ENCODE measurements at regions not wholly inside any gene's neighbourhood (a gene's known extent, or its start where the extent isn't known, plus 50 kb on each side); places are given as distances from the start of the nearest gene placed in this dataset.

- ATAC-seq (no peak), FAIRE-seq (no peak), DNase-seq (ENCODE audit: low read depth, low spot score) (no peak)
- no peaks in the 10 kb centered on the region for H3K9me3 ChIP-seq (replicated peaks; ENCODE audit: control insufficient read depth, insufficient read depth, low read length)
- H3K27ac ChIP-seq (ENCODE audit: control insufficient read depth, insufficient read depth), result no peak overlapping the region
- no peaks in the 10 kb centered on the region for H4K20me1 ChIP-seq (ENCODE audit: control insufficient read depth, insufficient read depth)
- ChIA-PET CTCF (no interaction called here), RAD21 (ENCODE audit: unreplicated experiment) (no interaction called here), POLR2A (no interaction called here), SMC1A (ENCODE audit: uncharacterized antibody, unreplicated experiment) (interaction anchor here (0.5 to 0.8 kb wide), 2 partner anchors 14 to 1075 kb away, joined by 3 read pairs; no protein-coding TSS in a partner anchor)
- H3K4me3 ChIP-seq, result no peak overlapping the region
- BruUV-seq (replicated peaks), result no TSS peak
- WGBS (ENCODE audit: insufficient coverage, insufficient replicate concordance, low lambda C conversion rate, missing lambda C conversion rate), result 29% methylated on average over 13 of the region's 13 CpGs
- no peaks in the 10 kb centered on the region for H3K79me2 ChIP-seq (ENCODE audit: control insufficient read depth, insufficient read depth, low read length)
- intact Hi-C loops (cut with micrococcal nuclease; ENCODE audit: unreplicated experiment), result no loop called here
- no peaks in the 10 kb centered on the region for H3K4me1 ChIP-seq (ENCODE audit: control insufficient read depth, insufficient read depth, low read length)
- H2AFZ ChIP-seq (ENCODE audit: control insufficient read depth, low read depth, low read length), result no peak overlapping the region
- H3K36me3 ChIP-seq (ENCODE audit: control insufficient read depth in 2 of 2, insufficient read depth in 2 of 2, low read length in 1 of 2), result no peaks in the 10 kb centered on the region
- no peak overlapping the region for H3K4me2 ChIP-seq (ENCODE audit: control insufficient read depth, insufficient read depth)
- H3K27me3 ChIP-seq (replicated peaks in 1 of 2; ENCODE audit: control insufficient read depth in 2 of 2, insufficient read depth in 2 of 2, low read length in 1 of 2), result no peaks in the 10 kb centered on the region; a peak in 1 of 4 replicates
- in situ Hi-C loops (cut with MboI), result no loop called here
- no peak overlapping the region for H3K9ac ChIP-seq (ENCODE audit: control insufficient read depth, insufficient read depth, low read length)
- TF ChIP-seq BCLAF1 (IDR thresholded peaks at IDR 0.05), result no peak
- TF ChIP-seq ASH2L (IDR thresholded peaks at IDR 0.05; ENCODE audit: borderline replicate concordance, low read depth), result no peak
- TF ChIP-seq BACH1 (IDR thresholded peaks at IDR 0.05; ENCODE audit: borderline replicate concordance), result no peak
- TF ChIP-seq CEBPZ (IDR thresholded peaks at IDR 0.05; ENCODE audit: low read depth, low read length), result no peak
- no peak for TF ChIP-seq JUND (IDR thresholded peaks at IDR 0.05; ENCODE audit: low read depth, low read length)
- TF ChIP-seq SUPT20H (IDR thresholded peaks at IDR 0.05; ENCODE audit: borderline replicate concordance, control insufficient read depth, low read depth, low read length), result no peak
- no peak for TF ChIP-seq ZBTB11 (CRISPR knock-in tag; IDR thresholded peaks at IDR 0.05)
- TF ChIP-seq BMI1 (IDR thresholded peaks at IDR 0.05; ENCODE audit: borderline replicate concordance), result no peak
- TF ChIP-seq IKZF2 (IDR thresholded peaks at IDR 0.05), result no peak
- TF ChIP-seq CEBPB (IDR thresholded peaks at IDR 0.05; ENCODE audit: borderline replicate concordance in 1 of 2, low read depth in 2 of 2, low read length in 2 of 2), result no peak
- TF ChIP-seq CBFB (IDR thresholded peaks at IDR 0.05; ENCODE audit: low read depth), result no peak
- TF ChIP-seq FOXK2 (IDR thresholded peaks at IDR 0.05), result no peak
Measured at GRCh38 chr1:218588540-218589172, 243.5 kb downstream of the TGFB2 start.

Measured in GM12878 (cell line).